ENCODE measurements at regions not wholly inside any gene's neighbourhood (a gene's known extent, or its start where the extent isn't known, plus 50 kb on each side); places are given as distances from the start of the nearest gene placed in this dataset.

DNA sequence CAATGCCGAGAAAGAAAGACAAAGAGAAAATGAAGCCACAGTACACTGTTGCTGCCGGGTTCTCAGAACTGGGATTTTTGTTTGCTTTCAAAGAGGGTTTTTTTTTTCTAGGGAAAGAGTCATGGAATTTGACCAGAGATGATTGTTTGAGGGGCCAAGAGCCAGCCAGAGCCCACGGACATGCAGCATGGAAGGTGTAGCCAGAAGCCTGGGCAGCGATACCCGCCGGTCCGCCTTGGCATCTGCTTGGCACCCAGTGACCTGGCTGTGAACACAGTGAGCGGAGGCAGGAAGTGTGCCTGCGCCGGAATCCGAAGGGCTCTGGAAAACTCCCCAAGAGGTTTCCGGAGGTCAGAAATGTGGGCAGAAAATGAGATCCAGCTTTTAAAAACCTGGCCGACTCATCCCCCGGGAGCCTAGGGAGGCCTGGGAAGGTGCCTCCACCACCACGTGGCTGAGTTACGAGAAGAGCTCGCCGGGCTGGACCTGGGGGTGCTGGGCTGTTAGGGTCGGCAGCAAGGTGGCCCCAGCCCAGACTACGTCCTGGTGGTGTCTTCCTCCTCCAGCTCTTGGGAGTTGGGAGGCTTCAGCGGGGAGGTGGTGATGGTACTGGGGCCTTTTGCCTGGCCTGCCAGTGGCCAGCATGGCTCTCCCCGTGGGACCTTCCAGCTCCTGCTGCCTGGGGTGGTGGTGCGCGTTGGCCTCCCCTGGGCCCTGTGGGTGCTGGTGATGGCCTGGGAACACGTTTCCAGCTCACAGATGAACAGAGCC is 61.6 kb upstream of the PPARA start:
- no peaks in the 10 kb centered on the region for H3K9me3 ChIP-seq (ENCODE audit: control insufficient read depth, insufficient read depth, low read length)
- H3K4me1 ChIP-seq (ENCODE audit: insufficient read depth, low read length), result no peaks in the 10 kb centered on the region
- no peaks in the 10 kb centered on the region for H3K36me3 ChIP-seq (ENCODE audit: insufficient read depth, low read length)
- no peak overlapping the region for H3K9ac ChIP-seq (ENCODE audit: low read depth, low read length)

DNA sequence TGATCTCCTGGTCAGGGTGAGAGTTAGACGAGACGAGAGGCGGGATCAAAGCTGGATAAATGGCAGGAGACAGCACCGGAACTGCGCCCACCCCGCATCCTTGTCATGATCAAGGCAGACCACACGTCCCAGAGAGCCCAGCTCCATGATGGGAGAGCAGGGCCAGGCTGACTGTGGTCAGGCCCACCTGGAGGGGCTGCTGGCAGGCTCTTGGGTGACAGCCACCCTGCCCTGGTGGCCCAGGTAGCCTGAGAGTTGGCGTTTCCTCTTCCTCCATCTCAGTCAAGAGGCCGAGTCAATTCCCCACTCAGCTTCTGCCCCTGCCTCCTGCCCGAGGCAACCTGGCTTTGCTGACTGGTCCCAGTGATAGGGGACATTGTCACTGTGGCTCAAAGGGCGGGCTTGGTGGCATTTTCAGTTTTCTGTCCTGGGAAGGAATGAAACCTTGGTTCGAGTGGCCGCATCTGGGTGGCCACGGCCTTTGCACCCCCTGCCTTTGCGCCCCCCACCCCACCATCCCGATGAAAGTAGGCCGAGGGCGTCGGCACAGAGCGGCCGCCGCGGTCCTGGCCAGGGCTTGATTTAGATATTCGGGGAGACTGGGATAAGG is 60.8 kb upstream of the PPARA start:
- no peaks in the 10 kb centered on the region for H3K36me3 ChIP-seq (ENCODE audit: insufficient read depth, low read length)
- H3K4me1 ChIP-seq (ENCODE audit: insufficient read depth, low read length), result no peaks in the 10 kb centered on the region
- no peak overlapping the region for H3K9ac ChIP-seq (ENCODE audit: low read depth, low read length)
- H3K9me3 ChIP-seq (ENCODE audit: control insufficient read depth, insufficient read depth, low read length), result no peaks in the 10 kb centered on the region

DNA sequence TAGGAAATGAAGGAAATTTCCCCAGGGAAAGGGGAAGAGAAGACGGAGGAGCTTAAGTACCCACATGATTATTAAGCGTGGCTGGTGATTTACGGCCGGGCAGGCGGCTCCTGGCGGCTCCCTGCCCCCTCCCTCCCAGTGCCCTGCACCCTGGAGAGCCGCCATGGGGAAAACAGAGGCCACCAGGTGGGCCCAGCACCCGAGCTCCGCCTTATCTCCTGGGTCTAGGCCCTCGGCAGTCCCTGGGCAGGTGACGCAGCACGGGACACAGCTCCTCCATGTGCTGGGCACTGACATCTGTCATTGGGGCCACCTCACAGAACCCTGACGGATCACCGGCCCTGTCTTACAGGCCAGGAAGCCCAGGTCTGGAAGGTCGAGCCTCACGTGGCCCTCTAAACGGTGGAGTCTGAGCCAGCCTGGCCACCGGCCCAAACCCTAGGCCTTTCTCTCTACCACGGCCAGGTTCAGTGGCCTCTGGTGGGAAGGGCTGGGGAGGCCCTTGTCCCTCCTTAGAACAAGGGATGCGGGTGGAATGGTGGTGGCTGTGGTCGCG is 60.2 kb upstream of the PPARA start:
- Histone ChIP-seq H3K9ac (ENCODE audit: low read depth, low read length) (no peak overlapping the region), H3K4me1 (ENCODE audit: insufficient read depth, low read length) (no peaks in the 10 kb centered on the region), H3K9me3 (ENCODE audit: control insufficient read depth, insufficient read depth, low read length) (no peaks in the 10 kb centered on the region), H3K36me3 (ENCODE audit: insufficient read depth, low read length) (no peaks in the 10 kb centered on the region)

DNA sequence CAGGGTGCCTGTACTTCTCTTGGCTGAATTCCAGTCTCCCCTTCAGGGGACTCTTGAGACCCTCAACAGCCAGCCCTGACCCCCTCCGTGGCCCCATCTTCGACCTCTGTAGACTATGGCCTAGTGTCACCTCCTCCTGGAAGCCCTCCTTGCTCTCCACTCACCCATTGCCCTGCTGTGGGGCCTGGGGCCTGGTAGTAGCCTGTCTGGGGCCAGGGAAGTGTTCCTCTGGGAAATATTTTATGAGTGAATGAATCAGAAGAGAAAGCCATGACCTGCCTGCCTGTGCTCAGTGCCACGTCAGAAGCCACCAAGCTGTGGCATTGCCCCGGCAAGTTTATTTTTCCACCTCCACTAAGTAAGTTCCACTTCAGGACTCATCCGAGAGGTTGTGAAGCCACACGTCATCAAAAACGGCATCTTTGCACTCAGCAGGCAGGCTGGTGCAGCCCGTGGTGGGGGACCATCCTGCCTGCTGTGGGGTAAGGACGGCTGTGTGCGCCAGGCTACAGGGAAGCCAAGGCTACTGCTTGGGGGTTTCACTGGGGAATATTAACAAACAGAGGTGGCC is 59.6 kb upstream of the PPARA start:
- H3K4me1 ChIP-seq (ENCODE audit: insufficient read depth, low read length), result no peaks in the 10 kb centered on the region
- H3K36me3 ChIP-seq (ENCODE audit: insufficient read depth, low read length), result no peaks in the 10 kb centered on the region
- no peaks in the 10 kb centered on the region for H3K9me3 ChIP-seq (ENCODE audit: control insufficient read depth, insufficient read depth, low read length)
- no peak overlapping the region for H3K9ac ChIP-seq (ENCODE audit: low read depth, low read length)

DNA sequence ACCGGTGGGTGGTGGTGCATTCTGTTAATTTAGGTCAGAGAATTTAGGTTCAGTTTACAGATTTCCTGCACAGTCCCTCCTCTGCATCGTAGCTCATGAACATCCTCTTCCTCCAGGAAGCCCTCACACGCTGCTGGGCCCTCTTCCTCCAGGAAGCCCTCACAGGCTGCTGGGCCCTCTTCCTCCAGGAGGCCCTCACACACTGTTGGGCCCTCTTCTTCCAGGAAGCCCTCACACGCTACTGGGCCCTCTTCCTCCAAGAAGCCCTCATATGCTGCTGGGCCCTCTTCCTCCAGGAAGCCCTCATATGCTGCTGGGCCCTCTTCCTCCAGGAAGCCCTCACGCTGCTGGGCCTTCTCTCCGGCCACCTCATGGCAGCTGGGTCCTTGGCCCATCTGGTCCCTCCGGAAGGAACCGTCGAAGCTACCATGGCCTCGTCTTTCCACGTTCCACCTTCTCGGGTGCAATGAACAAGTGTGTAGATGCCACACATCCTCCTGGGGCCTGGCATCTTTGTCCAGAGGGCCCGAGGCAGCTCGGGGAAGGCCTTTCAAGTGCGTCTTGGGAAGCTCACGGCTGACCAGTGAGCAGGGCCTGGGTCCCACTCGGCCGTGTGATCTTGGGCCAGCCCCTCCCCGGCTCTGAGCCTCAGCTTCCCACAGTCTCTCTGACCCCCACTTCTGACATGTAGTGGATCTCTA is 58.9 kb upstream of the PPARA start:
- H3K9me3 ChIP-seq (ENCODE audit: control insufficient read depth, insufficient read depth, low read length), result no peaks in the 10 kb centered on the region
- H3K4me1 ChIP-seq (ENCODE audit: insufficient read depth, low read length), result no peaks in the 10 kb centered on the region
- no peak overlapping the region for H3K9ac ChIP-seq (ENCODE audit: low read depth, low read length)
- H3K36me3 ChIP-seq (ENCODE audit: insufficient read depth, low read length), result no peaks in the 10 kb centered on the region

DNA sequence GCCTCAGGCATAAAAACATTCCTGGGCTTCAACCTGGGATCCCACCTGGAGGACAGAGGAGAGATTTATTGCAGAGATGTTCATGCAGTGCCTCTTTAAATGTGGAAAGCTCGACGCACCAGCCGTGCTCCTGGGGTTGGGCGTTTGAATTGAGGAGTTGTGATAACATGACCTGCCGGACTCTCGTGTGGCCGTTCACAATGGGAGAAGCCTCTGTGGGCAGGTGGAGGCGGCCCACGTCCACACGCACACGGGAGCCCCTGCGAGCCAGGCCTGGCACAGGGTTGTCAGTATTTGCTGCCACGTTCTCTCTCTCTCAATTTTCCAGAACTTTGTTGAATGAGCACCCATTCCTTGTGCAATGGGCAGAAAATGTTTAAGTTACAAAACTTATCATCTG is 58.3 kb upstream of the PPARA start:
- H3K4me1 ChIP-seq (ENCODE audit: insufficient read depth, low read length), result no peaks in the 10 kb centered on the region
- no peaks in the 10 kb centered on the region for H3K9me3 ChIP-seq (ENCODE audit: control insufficient read depth, insufficient read depth, low read length)
- no peak overlapping the region for H3K9ac ChIP-seq (ENCODE audit: low read depth, low read length)
- H3K36me3 ChIP-seq (ENCODE audit: insufficient read depth, low read length), result no peaks in the 10 kb centered on the region

DNA sequence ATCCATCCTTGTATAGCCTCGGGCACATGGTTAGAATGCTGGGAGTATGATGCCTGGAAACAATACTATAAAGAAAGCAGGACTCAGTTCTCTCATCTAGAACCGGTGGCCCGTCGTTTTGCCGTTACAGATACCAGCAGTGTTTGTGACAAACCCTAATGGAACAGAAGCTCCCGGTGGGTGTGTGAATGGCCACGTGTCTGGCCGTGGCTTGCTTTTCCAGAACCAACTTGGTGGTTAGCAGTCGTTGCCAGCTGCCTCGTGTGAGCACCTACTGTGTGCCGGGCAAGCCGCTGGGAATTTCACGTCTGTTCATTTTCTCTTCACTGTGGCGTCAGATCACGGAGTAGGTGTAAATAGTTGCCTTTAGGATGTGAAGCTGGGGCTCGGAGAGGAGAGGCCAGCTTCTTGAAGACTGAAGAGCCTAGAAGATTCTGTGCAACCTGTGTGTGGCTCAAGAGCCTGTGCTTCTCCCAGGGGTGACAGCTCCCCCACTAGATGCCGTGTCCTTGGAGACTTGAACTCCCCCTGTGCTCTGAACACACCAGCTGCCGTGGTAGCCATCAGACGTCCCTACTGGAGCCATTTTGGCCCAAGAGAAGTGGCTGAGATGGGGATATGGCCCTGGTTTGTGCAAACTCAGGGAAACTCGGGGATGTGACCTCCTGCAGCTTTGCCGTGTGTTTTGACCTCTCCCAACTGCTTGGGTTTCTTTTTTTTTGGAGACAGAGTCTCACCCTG is 57.5 kb upstream of the PPARA start:
- Histone ChIP-seq H3K9me3 (ENCODE audit: control insufficient read depth, insufficient read depth, low read length) (no peaks in the 10 kb centered on the region), H3K36me3 (ENCODE audit: insufficient read depth, low read length) (no peaks in the 10 kb centered on the region), H3K4me1 (ENCODE audit: insufficient read depth, low read length) (no peaks in the 10 kb centered on the region), H3K9ac (ENCODE audit: low read depth, low read length) (no peak overlapping the region)

DNA sequence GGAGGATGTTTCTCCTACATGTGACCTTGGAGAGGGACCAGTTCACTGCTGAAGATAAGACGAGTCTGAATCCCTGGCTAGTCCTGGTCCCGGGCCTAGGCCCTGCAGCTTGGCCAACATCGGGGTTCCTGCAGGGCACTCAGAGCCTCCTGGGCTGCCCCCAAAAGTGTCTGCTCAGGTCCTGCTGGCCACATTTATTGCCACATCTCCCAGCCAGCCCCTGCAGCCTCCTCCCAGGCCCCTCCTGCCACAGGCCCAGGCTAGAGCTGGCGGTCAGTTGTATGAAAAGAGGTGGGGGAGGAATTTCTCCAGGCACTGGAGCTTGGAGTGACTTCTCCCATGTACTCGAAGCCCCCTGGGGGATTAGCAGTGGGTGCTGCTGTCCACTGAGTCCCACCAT is 56.5 kb upstream of the PPARA start:
- no peaks in the 10 kb centered on the region for H3K9me3 ChIP-seq (ENCODE audit: control insufficient read depth, insufficient read depth, low read length)
- H3K9ac ChIP-seq (ENCODE audit: low read depth, low read length), result no peak overlapping the region
- no peaks in the 10 kb centered on the region for H3K4me1 ChIP-seq (ENCODE audit: insufficient read depth, low read length)
- H3K36me3 ChIP-seq (ENCODE audit: insufficient read depth, low read length), result no peaks in the 10 kb centered on the region

DNA sequence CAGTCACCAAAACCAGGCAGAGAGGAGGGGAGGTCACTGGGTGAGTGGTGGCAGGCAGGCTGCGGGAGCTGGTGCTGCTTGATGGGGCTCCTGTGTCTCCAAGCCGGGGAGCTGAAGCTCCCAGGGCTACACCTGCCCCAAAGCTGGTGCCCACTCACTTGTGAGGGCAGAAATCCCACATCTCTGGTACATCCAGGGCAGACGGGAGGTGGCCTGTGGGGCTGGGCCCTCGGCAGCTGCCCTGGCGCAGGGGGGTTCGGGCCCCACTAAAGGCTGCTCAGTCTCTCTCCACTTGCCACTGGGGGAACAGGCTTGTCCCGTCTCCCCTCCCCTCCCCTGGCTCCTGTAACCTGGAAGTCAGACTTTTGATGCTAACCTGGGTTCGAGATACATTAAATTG is 55.6 kb upstream of the PPARA start:
- H3K9me3 ChIP-seq (ENCODE audit: control insufficient read depth, insufficient read depth, low read length), result no peaks in the 10 kb centered on the region
- no peaks in the 10 kb centered on the region for H3K4me1 ChIP-seq (ENCODE audit: insufficient read depth, low read length)
- H3K36me3 ChIP-seq (ENCODE audit: insufficient read depth, low read length), result no peaks in the 10 kb centered on the region
- H3K9ac ChIP-seq (ENCODE audit: low read depth, low read length), result no peak overlapping the region; the same call in 1 of the 2 replicates

DNA sequence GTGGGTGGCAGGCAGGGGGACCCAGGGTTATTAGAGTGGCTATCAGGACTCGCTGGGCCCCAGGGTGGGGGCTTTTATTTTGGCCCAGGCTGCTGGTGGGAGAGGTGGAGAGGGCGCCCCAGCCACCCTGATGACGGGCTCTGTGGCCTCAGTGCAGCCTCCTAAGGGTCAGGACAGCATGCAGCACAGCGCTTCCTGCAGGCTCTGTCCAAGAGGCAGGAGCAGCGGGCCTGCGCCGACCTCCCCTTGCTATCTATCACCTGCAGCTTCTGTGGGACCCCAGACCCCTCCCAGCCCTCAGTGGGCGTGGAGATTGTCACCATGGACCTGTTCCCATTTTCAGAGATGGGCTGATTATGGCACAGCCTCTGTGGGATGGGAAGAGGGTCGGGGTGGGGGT is 54.3 kb upstream of the PPARA start:
- no peaks in the 10 kb centered on the region for H3K9me3 ChIP-seq (ENCODE audit: control insufficient read depth, insufficient read depth, low read length)
- no peak overlapping the region for H3K9ac ChIP-seq (ENCODE audit: low read depth, low read length)
- H3K4me1 ChIP-seq (ENCODE audit: insufficient read depth, low read length), result no peaks in the 10 kb centered on the region
- no peaks in the 10 kb centered on the region for H3K36me3 ChIP-seq (ENCODE audit: insufficient read depth, low read length)

DNA sequence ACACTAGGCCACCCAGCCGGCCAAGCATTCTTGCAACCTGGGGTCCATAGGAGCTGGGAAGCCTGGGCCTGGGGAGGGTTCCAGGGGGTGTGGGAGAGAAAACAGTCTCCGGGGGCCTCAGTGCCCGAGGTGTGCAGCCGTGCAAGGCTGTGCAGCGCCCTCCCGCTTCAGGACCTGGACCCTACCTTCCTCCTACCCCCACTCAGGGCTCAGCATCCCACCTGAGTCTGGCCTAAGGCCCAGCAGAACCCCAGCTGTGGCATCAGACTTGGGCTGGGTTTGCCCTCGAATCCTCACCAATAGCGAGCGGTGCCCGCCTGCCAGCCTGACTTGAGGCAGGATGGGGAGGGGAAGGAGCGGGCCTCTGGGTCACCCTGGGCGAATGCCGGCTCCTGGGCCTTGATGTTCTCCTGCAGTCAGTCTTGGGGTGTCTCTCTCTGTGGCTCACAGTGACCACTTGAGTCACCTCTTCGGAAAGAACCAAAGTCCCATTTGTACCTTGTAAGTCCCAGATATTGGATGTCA is 53.6 kb upstream of the PPARA start:
- Histone ChIP-seq H3K9ac (ENCODE audit: low read depth, low read length) (no peak overlapping the region), H3K36me3 (ENCODE audit: insufficient read depth, low read length) (no peaks in the 10 kb centered on the region), H3K4me1 (ENCODE audit: insufficient read depth, low read length) (no peaks in the 10 kb centered on the region), H3K9me3 (ENCODE audit: control insufficient read depth, insufficient read depth, low read length) (no peaks in the 10 kb centered on the region)

DNA sequence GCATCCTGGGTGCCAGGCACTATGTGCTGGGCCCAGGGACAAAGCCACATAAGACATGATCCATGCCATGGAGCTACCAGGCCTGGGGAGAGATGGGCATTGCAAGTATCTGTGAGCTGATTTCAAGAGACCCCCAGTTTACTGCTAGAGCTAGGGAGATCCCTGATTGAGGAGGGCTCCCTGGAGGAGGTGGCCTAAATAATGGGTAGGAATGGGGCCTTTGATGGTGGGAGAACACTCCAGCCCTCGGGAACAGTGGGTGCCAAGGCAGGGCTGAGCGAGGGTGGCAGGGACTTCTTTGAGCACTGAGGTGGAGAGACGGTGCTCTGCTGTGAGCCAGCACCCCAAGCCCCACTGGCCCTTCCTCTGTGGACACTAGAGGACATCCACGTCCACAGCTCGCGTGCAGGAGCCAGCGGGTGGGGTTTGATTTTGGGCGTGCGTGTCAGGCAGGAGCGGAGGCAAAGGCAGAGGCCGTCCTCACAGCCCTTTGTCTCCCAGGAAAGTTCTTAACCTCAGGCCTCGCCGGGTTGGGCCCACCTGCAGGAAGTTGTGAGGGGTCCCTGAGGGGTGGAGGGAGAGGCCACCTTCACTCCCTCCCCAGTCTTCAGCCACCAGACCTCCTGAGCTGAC is 52.9 kb upstream of the PPARA start:
- H3K4me1 ChIP-seq (ENCODE audit: insufficient read depth, low read length), result no peaks in the 10 kb centered on the region
- no peaks in the 10 kb centered on the region for H3K9me3 ChIP-seq (ENCODE audit: control insufficient read depth, insufficient read depth, low read length)
- H3K36me3 ChIP-seq (ENCODE audit: insufficient read depth, low read length), result no peaks in the 10 kb centered on the region
- no peak overlapping the region for H3K9ac ChIP-seq (ENCODE audit: low read depth, low read length)

DNA sequence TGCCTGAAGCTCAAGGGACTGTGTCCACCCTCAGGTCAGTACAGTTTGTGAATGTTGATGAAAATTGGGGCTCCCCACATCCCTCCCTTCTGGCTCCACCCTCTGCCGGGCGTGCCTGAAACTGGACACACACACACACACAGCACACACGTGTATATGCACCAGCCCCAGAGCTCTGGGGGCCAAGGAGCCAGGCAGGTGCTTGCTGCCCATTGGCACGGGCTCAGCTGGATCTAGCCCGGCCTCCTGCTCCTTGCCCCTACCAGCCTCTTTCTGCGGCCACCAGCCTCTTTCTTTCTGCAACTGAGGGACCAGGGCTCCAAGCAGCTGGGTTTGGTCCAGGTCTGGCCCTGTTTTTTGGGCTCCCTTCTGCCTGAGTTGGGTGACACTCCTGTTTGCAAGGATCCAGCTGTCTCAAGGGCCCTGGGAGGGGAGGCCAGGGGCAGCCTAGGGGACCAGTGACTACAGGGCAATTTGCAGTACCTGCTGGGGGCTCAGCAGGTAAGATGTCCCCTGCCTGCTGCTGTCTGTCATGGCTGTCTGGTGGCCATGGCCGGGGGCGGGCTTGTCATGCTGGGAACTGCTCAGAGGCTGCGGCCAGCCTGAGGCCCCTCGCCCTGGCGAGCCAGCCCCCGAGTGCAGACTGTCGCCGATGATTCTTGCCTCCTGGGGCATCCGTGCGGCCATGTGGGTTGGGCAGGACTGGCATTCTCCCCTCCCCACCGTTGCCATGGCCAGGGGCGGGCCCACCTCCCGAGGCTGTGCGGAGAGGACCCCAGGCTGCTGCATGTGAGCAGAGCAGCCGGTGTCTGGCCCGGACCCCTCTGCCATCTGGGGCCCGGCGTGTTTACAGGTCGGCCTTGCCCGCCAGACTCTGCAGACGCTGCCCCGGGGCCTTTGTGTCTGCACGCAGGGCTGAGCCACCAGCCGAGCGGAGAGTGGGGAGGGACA is 51.5 kb upstream of the PPARA start:
- Histone ChIP-seq H3K9ac (ENCODE audit: low read depth, low read length) (no peak overlapping the region), H3K9me3 (ENCODE audit: control insufficient read depth, insufficient read depth, low read length) (no peaks in the 10 kb centered on the region), H3K4me1 (ENCODE audit: insufficient read depth, low read length) (no peaks in the 10 kb centered on the region), H3K36me3 (ENCODE audit: insufficient read depth, low read length) (no peaks in the 10 kb centered on the region)
